Small intestine (tissue), 7 donors: ENCODE measurements at regions not wholly inside any gene's neighbourhood (a gene's known extent, or its start where the extent isn't known, plus 50 kb on each side); places are given as distances from the start of the nearest gene placed in this dataset.

Experiments
- DNase-seq, 2 donors: peaks; one replicate each; pipeline versions ENCODE4 v3.0.0 to v3.0.0-alpha.2; 2013
- FAIRE-seq: peaks from 2 replicates; lab custom pipeline; 2012; peaks lifted over from hg19 to GRCh38; lab: Jason Lieb, UNC
- H3K27ac ChIP-seq, 3 donors: one replicate each; pipeline ENCODE4 v1.5.1; 2013; ENCODE audit warnings: low read length in 2 of 3, mild to moderate bottlenecking in 2 of 3, control low read depth in 1 of 3, inconsistent platforms in 1 of 3, low read depth in 1 of 3, moderate library complexity in 1 of 3
- H3K27me3 ChIP-seq, 3 donors: one replicate each; pipeline ENCODE4 v1.6.1; 2013; ENCODE audit warnings: low read length in 3 of 3, inconsistent platforms in 1 of 3; ENCODE audit not compliant: control insufficient read depth in 3 of 3, insufficient read depth in 3 of 3
- H3K36me3 ChIP-seq, 3 donors: one replicate each; pipeline ENCODE4 v1.6.1; 2013; ENCODE audit warnings: low read length in 3 of 3, inconsistent platforms in 1 of 3, low read depth in 1 of 3, mild to moderate bottlenecking in 1 of 3, moderate library complexity in 1 of 3; ENCODE audit not compliant: control insufficient read depth in 3 of 3, insufficient read depth in 2 of 3
- H3K4me1 ChIP-seq, 3 donors: one replicate each; pipeline ENCODE4 v1.6.1; 2013; ENCODE audit warnings: low read length in 2 of 3, inconsistent platforms in 1 of 3, low read depth in 1 of 3, mild to moderate bottlenecking in 1 of 3, moderate library complexity in 1 of 3; ENCODE audit not compliant: control insufficient read depth in 3 of 3, insufficient read depth in 2 of 3
- H3K4me3 ChIP-seq, 3 donors: one replicate each; pipeline ENCODE4 v1.5.1; 2013; ENCODE audit warnings: low read length in 3 of 3, control low read depth in 1 of 3, inconsistent platforms in 1 of 3, low read depth in 1 of 3, mild to moderate bottlenecking in 1 of 3, moderate library complexity in 1 of 3
- H3K9me3 ChIP-seq, 2 donors: one replicate each; pipeline ENCODE4 v1.6.1; 2013; ENCODE audit warnings: low read depth in 1 of 2, low read length in 1 of 2; ENCODE audit not compliant: control insufficient read depth in 2 of 2, insufficient read depth in 1 of 2
- WGBS, 3 donors: extraction: QIAGEN DNeasy Blood & Tissue Kit; methylation state at CpG; one replicate each; pipeline ENCODE4 v1.1.7; 2013; 5-methylcytosine and 5-hydroxymethylcytosine counted together
- donor health status: healthy with polysubstance abuse.
- donor health status: control.
- donor health status: control.
- donor health status: Bipolar disorder and iron deficiency.
- donor health status: healthy.

- no peaks in the 10 kb centered on the region for H3K9me3 ChIP-seq
- 75 to 89% (median 83%) methylated on average over 1 of the region's 1 CpG for WGBS, 3 donors
- no peaks in the 10 kb centered on the region for H3K36me3 ChIP-seq
- FAIRE-seq (no peak), DNase-seq (no peak)
- H3K4me3 ChIP-seq, result no peak overlapping the region
- H3K27me3 ChIP-seq, result no peaks in the 10 kb centered on the region
- peaks cover 0 to 4% (median 0%) of the 10 kb centered on the region in 3 donors for H3K4me1 ChIP-seq
- no peak overlapping the region for H3K27ac ChIP-seq
These were observed 200.3 kb upstream of the SEMA6D start for GRCh38 chr15:47516972-47517371.

- Histone ChIP-seq H3K9me3 (no peaks in the 10 kb centered on the region), H3K4me1 (peaks cover 0 to 4% (median 0%) of the 10 kb centered on the region in 3 donors), H3K36me3 (no peaks in the 10 kb centered on the region), H3K27ac (no peak overlapping the region), H3K27me3 (no peaks in the 10 kb centered on the region), H3K4me3 (no peak overlapping the region)
- 20 to 27% (median 22%) methylated on average over 1 of the region's 1 CpG for WGBS, 3 donors
- no peak for FAIRE-seq
- no peak for DNase-seq
These were observed 199.6 kb upstream of the SEMA6D start for GRCh38 chr15:47517737-47518136.

DNA sequence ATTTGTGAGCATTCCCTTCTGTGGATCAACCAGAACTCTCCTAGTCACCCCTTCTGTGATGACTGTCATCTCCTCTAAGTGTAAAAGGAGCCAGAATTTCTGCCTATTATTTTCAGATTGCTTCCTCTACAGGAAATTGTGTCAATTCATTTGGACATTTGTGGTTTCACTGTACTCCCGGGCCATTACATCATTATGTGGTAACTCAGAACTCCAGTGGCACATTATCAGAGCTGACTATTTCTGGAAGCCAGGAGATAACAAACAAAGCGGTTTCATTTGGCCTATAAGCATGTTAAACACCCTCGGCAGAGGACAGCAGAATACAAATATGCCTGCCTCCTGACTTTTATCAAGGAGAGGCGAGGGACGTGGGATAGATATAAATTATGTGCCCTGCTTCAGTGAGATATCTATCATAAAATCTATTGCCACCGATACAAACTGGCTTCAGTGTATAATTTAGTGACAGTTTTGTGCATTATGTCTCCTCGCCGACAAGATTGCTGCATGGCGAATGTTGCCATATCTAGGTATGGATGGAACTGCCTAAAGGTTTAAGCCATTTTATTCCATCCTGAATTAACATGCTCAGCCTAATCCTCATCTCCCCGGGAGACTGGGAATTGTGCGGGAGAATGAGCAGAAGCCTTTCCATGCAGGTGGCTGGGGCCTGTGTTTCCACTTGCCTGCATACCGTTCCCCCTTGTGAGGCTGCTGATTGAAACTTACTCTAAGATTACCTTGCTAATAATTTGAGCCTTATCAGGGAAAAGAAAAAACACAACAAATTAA, 193.4 kb upstream of the SEMA6D start:
- WGBS, 3 donors, result 77 to 84% (median 80%) methylated on average over 12 of the region's 12 CpGs
- H3K27me3 ChIP-seq, result no peaks in the 10 kb centered on the region
- FAIRE-seq (no peak), DNase-seq (no peak)
- H3K4me3 ChIP-seq, result no peak overlapping the region
- no peak overlapping the region for H3K27ac ChIP-seq
- no peaks in the 10 kb centered on the region for H3K36me3 ChIP-seq
- no peaks in the 10 kb centered on the region for H3K4me1 ChIP-seq
- H3K9me3 ChIP-seq, result no peaks in the 10 kb centered on the region

GRCh38 chr15:47529241-47529640, 188.1 kb upstream of the SEMA6D start:
- H3K27me3 ChIP-seq, result no peaks in the 10 kb centered on the region
- DNase-seq (no peak), FAIRE-seq (no peak)
- H3K9me3 ChIP-seq, result no peaks in the 10 kb centered on the region
- H3K4me3 ChIP-seq, result no peak overlapping the region
- H3K36me3 ChIP-seq, result no peaks in the 10 kb centered on the region
- H3K4me1 ChIP-seq, result no peaks in the 10 kb centered on the region
- 67 to 74% (median 73%) methylated on average over 1 of the region's 1 CpG for WGBS, 3 donors
- H3K27ac ChIP-seq, result no peak overlapping the region

- no peaks in the 10 kb centered on the region for H3K36me3 ChIP-seq
- no peaks in the 10 kb centered on the region for H3K27me3 ChIP-seq
- no peak overlapping the region for H3K4me3 ChIP-seq
- H3K4me1 ChIP-seq, result no peaks in the 10 kb centered on the region
- DNase-seq (no peak), FAIRE-seq (no peak)
- WGBS, 3 donors, result 86 to 98% (median 89%) methylated on average over 2 of the region's 2 CpGs
- H3K27ac ChIP-seq, result no peak overlapping the region
- no peaks in the 10 kb centered on the region for H3K9me3 ChIP-seq
These were observed 182.6 kb upstream of the SEMA6D start for GRCh38 chr15:47534673-47535072.

DNA sequence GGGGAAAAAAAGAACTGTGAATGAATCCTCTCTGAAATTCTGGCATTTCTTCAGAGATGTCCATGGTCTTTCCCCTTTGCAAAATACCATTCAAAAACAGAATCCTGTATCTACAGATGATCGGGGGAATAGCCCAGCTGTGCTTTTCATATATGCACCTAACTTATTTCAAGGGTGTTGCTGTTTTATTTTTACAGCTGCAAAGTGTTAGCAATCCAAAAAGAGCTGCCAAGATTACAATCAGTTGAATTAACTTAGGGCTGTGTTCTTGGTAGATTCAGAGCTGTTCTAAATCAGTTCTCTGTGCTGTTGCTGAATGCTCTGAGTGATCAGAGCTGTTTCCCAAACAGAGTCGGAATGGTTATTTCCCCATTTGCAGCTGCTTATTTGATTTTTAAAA, 175.7 kb upstream of the SEMA6D start:
- no peak for DNase-seq
- H3K4me1 ChIP-seq, result no peaks in the 10 kb centered on the region
- no peaks in the 10 kb centered on the region for H3K36me3 ChIP-seq
- H3K9me3 ChIP-seq, result no peaks in the 10 kb centered on the region
- H3K4me3 ChIP-seq, result no peak overlapping the region
- no peak for FAIRE-seq
- 71 to 92% (median 81%) methylated on average over 2 of the region's 2 CpGs for WGBS, 3 donors
- H3K27ac ChIP-seq, result no peak overlapping the region
- no peaks in the 10 kb centered on the region for H3K27me3 ChIP-seq

DNA sequence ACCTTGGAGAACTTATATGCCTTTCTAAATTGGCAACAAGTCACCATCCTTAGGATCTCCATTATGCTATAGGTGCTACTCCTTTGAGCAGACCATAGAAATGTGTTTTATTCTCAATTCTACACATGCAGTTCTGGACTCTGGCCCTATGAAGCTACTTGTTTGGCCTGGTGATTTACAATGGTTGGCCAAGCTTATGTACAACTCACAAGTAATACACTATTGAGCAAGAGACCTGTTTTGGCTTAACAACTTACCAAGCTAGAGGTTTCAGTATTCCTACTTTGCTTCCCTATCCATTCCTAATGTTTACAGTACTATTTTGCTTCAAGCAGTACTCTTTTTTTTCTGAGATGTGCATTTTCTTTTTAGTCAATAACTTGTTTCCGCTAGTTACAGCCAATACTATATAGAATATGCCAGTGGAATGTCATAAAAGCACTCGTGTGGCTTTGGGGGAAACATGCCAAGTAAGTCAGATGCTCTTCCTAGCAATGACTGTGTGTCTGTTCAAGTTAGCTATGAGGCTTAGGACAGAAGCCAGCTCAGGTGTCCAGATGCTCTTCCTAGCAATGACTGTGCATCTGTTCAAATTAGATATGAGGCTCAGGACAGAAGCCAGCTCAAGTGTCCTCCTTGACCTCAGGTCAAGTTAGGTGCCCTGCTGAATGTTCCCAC, 174.9 kb upstream of the SEMA6D start:
- H3K27me3 ChIP-seq, result no peaks in the 10 kb centered on the region
- H3K4me1 ChIP-seq, result no peaks in the 10 kb centered on the region
- FAIRE-seq, result no peak
- H3K4me3 ChIP-seq, result no peak overlapping the region
- peak in 1 of 2 donors; percentile 27 for DNase-seq
- H3K9me3 ChIP-seq, result no peaks in the 10 kb centered on the region
- H3K36me3 ChIP-seq, result no peaks in the 10 kb centered on the region
- no peak overlapping the region for H3K27ac ChIP-seq
- 57 to 64% (median 62%) methylated on average over 2 of the region's 2 CpGs for WGBS, 3 donors

DNA sequence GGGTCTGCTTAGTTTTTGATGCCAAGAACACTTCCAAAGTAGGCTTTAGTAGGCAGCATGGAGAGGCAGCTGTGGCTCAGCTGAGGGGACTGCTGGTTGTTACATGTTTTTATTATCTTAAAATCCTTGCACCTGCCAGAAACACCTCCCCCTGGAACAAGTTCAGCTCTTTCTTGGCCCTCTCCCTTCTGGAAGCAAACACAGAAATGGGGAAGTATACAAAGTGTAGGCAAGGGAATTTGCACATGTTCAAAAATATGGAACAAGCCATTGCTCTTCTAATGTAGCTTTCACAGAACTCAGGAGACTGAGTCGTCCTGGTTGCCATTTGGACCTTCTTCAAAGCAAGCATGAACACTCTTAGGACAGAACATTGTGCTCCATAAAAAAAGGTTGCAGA, 169.1 kb upstream of the SEMA6D start:
- no peaks in the 10 kb centered on the region for H3K36me3 ChIP-seq
- no peaks in the 10 kb centered on the region for H3K9me3 ChIP-seq
- no peak for DNase-seq
- WGBS, 3 donors, result 25 to 58% (median 28%) methylated on average over 1 of the region's 1 CpG
- H3K4me3 ChIP-seq, result no peak overlapping the region
- H3K27me3 ChIP-seq, result no peaks in the 10 kb centered on the region
- no peak overlapping the region for H3K27ac ChIP-seq
- FAIRE-seq, result no peak
- no peaks in the 10 kb centered on the region for H3K4me1 ChIP-seq
